ENCODE measurements at regions not wholly inside any gene's neighbourhood (a gene's known extent, or its start where the extent isn't known, plus 50 kb on each side); places are given as distances from the start of the nearest gene placed in this dataset.

DNA sequence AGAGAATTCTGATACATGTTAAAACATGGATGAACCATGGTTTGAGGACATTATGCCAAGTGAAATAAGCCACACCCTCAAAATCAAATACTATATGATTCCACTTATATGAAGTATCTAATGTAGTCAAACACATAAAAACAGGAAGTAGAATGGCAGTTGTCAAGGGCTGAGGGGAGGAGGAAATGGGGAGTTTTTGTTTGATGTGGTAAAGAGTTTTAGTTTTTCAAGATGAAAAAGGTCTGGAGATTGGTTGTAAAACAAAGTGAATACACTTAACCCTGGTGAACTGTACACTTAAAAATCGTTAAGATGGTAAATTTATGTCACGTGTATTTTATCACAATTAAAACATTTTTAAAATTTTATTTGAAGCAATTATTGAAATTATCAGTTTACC is 127.4 kb upstream of the GRIK2 start:
- TF ChIP-seq, protein P1, sequence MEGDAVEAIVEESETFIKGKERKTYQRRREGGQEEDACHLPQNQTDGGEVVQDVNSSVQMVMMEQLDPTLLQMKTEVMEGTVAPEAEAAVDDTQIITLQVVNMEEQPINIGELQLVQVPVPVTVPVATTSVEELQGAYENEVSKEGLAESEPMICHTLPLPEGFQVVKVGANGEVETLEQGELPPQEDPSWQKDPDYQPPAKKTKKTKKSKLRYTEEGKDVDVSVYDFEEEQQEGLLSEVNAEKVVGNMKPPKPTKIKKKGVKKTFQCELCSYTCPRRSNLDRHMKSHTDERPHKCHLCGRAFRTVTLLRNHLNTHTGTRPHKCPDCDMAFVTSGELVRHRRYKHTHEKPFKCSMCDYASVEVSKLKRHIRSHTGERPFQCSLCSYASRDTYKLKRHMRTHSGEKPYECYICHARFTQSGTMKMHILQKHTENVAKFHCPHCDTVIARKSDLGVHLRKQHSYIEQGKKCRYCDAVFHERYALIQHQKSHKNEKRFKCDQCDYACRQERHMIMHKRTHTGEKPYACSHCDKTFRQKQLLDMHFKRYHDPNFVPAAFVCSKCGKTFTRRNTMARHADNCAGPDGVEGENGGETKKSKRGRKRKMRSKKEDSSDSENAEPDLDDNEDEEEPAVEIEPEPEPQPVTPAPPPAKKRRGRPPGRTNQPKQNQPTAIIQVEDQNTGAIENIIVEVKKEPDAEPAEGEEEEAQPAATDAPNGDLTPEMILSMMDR (IDR thresholded peaks at IDR 0.05; ENCODE audit: insufficient read depth, low read depth, low read length) = no peak
- no peak for TF ChIP-seq EZH2 (IDR thresholded peaks at IDR 0.05; ENCODE audit: insufficient read depth, low read length)
